Ishikawa (cell line): ENCODE measurements at regions not wholly inside any gene's neighbourhood (a gene's known extent, or its start where the extent isn't known, plus 50 kb on each side); places are given as distances from the start of the nearest gene placed in this dataset.

ENCODE experiments used
- CEBPB ChIP-seq: IDR thresholded peaks from 2 replicates; pipeline ENCODE4 v1.6.1; 2012
- CREB1 ChIP-seq: IDR thresholded peaks from 2 replicates; pipeline ENCODE4 v1.6.1; 2012; ENCODE audit warnings: low read depth
- EP300 ChIP-seq: IDR thresholded peaks from 2 replicates; pipeline ENCODE4 v1.6.1; 2012; ENCODE audit warnings: borderline replicate concordance
- FOXM1 ChIP-seq: IDR thresholded peaks from 2 replicates; pipeline ENCODE4 v1.6.1; 2012; ENCODE audit warnings: low read depth, borderline replicate concordance
- NFIC ChIP-seq: IDR thresholded peaks from 2 replicates; pipeline ENCODE4 v1.6.1; 2012
- RAD21 ChIP-seq: IDR thresholded peaks from 2 replicates; pipeline ENCODE4 v1.6.1; 2012; ENCODE audit warnings: low read depth
- TAF1 ChIP-seq: IDR thresholded peaks from 2 replicates; pipeline ENCODE4 v1.6.1; 2012; ENCODE audit warnings: low read depth, mild to moderate bottlenecking
- TCF12 ChIP-seq: IDR thresholded peaks from 2 replicates; pipeline ENCODE4 v1.6.1; 2012; ENCODE audit warnings: low read depth
- YY1 ChIP-seq: IDR thresholded peaks from 2 replicates; pipeline ENCODE4 v1.6.1; 2012; ENCODE audit warnings: low read depth
- TF ChIP-seq, protein P1 (sequence below): IDR thresholded peaks from 2 replicates; pipeline ENCODE4 v1.6.1; 2012
- TF ChIP-seq, protein P2 (sequence below): IDR thresholded peaks from 2 replicates; pipeline ENCODE4 v1.6.1; 2012; ENCODE audit warnings: low read depth, mild to moderate bottlenecking
- TF ChIP-seq, protein P3 (sequence below): IDR thresholded peaks from 2 replicates; pipeline ENCODE4 v1.6.1; 2012

DNA sequence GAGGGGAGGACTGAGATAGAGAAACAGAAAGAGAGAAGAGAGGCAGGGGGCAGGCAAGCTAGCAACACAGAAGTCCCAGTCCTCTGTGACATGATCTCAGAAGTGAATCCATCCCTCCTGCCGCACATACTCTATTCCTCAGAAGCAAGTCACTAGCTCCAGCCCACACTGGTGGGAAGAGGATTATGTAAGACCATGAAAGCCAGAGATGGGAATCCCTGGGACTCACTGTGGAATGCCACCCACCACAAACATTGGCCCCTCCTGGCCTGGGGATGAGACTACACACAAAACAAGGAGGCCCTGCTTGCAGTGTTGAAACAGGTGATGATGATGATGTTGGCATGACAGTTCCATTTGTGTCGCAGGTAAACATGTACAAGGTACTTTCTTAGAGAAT is 419.9 kb downstream of the IRS2 start:
- TF ChIP-seq TAF1, result no peak
- TF ChIP-seq, protein P1, sequence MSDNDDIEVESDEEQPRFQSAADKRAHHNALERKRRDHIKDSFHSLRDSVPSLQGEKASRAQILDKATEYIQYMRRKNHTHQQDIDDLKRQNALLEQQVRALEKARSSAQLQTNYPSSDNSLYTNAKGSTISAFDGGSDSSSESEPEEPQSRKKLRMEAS, result no peak
- no peak for TF ChIP-seq FOXM1
- TF ChIP-seq EP300, result no peak
- TF ChIP-seq CEBPB, result no peak
- TF ChIP-seq, protein P2, sequence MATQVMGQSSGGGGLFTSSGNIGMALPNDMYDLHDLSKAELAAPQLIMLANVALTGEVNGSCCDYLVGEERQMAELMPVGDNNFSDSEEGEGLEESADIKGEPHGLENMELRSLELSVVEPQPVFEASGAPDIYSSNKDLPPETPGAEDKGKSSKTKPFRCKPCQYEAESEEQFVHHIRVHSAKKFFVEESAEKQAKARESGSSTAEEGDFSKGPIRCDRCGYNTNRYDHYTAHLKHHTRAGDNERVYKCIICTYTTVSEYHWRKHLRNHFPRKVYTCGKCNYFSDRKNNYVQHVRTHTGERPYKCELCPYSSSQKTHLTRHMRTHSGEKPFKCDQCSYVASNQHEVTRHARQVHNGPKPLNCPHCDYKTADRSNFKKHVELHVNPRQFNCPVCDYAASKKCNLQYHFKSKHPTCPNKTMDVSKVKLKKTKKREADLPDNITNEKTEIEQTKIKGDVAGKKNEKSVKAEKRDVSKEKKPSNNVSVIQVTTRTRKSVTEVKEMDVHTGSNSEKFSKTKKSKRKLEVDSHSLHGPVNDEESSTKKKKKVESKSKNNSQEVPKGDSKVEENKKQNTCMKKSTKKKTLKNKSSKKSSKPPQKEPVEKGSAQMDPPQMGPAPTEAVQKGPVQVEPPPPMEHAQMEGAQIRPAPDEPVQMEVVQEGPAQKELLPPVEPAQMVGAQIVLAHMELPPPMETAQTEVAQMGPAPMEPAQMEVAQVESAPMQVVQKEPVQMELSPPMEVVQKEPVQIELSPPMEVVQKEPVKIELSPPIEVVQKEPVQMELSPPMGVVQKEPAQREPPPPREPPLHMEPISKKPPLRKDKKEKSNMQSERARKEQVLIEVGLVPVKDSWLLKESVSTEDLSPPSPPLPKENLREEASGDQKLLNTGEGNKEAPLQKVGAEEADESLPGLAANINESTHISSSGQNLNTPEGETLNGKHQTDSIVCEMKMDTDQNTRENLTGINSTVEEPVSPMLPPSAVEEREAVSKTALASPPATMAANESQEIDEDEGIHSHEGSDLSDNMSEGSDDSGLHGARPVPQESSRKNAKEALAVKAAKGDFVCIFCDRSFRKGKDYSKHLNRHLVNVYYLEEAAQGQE, result no peak
- no peak for TF ChIP-seq CREB1
- TF ChIP-seq RAD21, result no peak
- no peak for TF ChIP-seq TCF12
- no peak for TF ChIP-seq NFIC
- no peak for TF ChIP-seq YY1
- TF ChIP-seq, protein P3, sequence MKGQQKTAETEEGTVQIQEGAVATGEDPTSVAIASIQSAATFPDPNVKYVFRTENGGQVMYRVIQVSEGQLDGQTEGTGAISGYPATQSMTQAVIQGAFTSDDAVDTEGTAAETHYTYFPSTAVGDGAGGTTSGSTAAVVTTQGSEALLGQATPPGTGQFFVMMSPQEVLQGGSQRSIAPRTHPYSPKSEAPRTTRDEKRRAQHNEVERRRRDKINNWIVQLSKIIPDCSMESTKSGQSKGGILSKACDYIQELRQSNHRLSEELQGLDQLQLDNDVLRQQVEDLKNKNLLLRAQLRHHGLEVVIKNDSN, result no peak
